ENCODE measurements at regions not wholly inside any gene's neighbourhood (a gene's known extent, or its start where the extent isn't known, plus 50 kb on each side); places are given as distances from the start of the nearest gene placed in this dataset.

GRCh38 chr1:67610450-67610849 lies 74.6 kb upstream of the GADD45A start (continued):
- TF ChIP-seq REST (IDR thresholded peaks at IDR 0.05; ENCODE audit: low read depth, low read length), result no peak
- no peak for TF ChIP-seq ZNF24 (IDR thresholded peaks at IDR 0.05)
- no peak for TF ChIP-seq TCF12 (IDR thresholded peaks at IDR 0.05; ENCODE audit: low read depth, low read length)
- TF ChIP-seq IRF4 (IDR thresholded peaks at IDR 0.05; ENCODE audit: low read depth, low read length), result no peak
- TF ChIP-seq MTA2 (IDR thresholded peaks at IDR 0.05; ENCODE audit: low read depth), result no peak
- 0 out of 2 replicates have a peak, but pooled peaks have one; percentile 5 for TF ChIP-seq ZNF687 (IDR thresholded peaks at IDR 0.05)
- TF ChIP-seq BHLHE40 (IDR thresholded peaks at IDR 0.05; ENCODE audit: borderline replicate concordance in 1 of 2, low read depth in 2 of 2, low read length in 1 of 2), result 0 out of 4 replicates have a peak, but pooled peaks of 1 of the 2 experiments have one; percentile 9
- no peak for TF ChIP-seq KAT2A (conservative IDR thresholded peaks at IDR 0.05; ENCODE audit: control insufficient read depth, low read depth, low read length)
- TF ChIP-seq SMARCA5 (IDR thresholded peaks at IDR 0.05), result no peak
- no peak for TF ChIP-seq RBBP5 (conservative IDR thresholded peaks at IDR 0.05)

All from GM12878 (cell line).